GM19397 (cell line): ENCODE measurements at regions not wholly inside any gene's neighbourhood (a gene's known extent, or its start where the extent isn't known, plus 50 kb on each side); places are given as distances from the start of the nearest gene placed in this dataset.

ENCODE experiments used
- ATAC-seq: cut with Tn5 transposase; IDR thresholded peaks from one replicate; pipeline ENCODE4 v1.9.1; 2021; ENCODE audit warnings: mild to moderate bottlenecking, moderate library complexity; ENCODE audit not compliant: unreplicated experiment

DNA sequence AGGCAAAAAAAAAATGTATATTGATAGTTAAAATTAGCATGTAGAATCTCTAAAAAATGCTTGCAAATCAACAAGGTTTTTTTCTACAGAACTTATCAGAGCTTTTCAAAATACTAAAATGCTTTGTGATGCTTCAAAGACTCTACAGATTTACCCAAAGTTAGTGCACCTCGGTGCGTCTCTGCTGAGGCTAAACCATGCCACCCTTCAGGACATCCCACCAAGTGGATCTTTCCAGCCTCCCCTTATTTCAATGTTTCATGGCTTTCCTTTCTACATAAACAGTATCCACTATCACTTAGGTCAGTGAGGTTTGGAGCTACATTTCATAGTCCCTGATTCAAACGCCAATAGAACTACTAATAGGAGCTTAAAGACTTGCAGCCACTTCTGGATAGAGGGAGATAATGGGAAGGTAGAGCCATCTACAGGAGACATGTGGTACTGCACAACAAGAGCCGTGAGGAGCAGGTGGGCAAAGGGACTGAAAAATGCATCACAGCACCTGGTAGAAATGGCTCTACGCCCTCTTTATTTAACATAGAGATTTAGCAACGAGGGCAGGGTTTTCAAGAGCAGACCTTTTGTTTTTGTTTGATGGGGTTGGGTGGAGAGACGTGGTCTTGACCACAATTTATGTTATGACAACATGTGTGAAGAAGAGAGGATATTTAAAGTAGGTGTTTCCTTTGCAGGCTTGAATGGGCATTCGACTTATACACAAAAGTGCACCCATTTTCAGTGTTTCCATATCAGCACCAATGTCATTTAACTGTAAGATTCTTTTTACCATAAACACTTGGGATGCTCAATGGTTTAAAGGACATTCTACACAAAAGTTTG is 56.1 kb upstream of the SLC35G4 start:
- ATAC-seq = peak; percentile 82

DNA sequence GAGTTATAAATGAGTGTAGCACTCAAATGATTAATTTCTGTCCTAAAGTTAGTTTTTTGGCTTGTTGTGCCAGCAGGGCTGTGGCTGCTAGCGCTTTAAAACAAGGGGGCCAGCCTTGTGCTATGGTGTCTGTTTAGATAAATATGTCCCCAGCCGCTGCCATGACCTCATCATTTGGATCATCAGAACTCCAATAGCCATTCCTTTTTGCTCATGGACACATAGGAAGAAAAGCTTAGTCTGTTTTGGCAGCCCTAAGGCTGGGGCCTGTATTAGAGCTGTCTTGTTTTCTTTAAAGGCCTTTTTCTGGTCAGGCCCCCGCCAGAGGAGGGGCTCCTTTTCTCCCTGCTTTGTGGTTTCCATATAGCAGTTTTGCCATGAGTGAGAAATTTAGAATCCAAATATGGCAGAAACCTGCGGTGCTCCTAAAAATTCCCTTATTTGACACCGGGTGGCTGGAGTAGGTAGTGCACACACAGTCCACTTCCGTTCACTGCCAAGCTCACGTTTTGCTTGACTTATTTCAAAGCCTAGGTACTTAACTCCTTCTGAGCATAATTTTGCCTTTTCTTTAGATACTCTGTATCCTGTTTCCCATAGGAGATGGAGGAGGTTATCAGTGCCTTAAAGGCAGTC is 60.4 kb upstream of the SLC35G4 start:
- no peak for ATAC-seq

DNA sequence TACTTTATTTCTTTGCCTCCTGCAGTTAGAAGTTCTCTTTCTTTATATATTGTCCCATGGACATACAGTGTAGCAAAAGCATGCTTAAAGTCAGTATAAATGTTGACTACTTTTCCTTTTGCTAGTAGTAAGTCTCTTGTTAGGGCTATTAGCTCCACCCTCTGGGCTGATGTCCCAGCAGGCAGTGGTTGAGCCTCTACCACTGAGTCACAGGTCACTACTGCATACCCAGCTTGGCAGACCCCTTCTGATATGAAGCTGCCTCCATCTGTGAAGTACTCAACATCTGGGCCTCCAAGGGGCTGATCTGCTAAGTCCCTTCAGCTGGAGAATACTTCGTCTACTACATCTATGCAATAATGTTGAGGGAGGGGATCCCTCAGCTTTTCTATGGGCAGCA is 61.0 kb upstream of the SLC35G4 start:
- no peak for ATAC-seq

DNA sequence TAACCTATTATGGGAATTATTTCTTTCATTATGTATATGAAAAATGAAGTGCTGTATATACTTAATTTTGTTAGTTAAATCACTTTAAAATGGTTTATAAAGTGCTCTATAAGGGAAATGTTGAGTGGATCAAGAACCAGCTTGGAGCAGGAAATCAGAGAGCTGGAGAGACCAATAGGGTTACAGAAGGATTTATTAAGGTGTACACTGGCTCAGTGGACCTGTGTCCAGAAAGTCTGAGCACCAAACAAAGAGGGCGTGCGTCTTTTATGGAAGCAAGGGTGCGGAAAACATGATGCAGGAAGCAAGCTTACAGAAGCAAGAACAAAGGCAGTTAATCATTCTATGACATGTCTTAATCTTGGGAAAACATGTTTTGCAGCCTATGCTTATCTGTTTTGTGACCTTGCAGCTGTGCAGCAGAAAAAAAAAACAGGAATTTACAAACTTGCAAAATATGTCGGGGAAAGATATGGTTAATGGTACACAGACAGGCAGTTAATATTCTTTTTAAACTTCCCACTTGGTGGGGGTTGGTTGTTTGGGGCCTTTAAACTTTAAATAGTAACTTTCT is 65.2 kb upstream of the SLC35G4 start:
- ATAC-seq = no peak

DNA sequence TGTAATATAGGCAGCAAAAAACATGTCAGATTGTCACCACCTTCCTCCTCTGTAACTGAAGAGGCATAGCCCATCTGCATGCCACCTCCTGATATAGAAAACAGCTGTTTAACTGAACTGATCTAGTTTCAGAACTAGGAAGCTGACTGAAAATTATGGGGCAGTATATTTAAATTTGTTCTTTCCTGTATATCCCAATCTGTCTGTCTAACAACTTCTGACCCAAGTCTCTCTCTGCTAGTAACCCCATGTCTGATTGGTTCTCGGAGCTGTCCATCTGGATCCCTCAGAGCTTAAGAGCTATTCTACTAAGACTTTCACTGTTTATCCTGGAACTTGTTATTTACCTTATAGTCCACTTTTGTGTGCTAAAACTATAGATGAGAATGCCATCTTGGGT is 68.2 kb upstream of the SLC35G4 start:
- ATAC-seq = no peak

DNA sequence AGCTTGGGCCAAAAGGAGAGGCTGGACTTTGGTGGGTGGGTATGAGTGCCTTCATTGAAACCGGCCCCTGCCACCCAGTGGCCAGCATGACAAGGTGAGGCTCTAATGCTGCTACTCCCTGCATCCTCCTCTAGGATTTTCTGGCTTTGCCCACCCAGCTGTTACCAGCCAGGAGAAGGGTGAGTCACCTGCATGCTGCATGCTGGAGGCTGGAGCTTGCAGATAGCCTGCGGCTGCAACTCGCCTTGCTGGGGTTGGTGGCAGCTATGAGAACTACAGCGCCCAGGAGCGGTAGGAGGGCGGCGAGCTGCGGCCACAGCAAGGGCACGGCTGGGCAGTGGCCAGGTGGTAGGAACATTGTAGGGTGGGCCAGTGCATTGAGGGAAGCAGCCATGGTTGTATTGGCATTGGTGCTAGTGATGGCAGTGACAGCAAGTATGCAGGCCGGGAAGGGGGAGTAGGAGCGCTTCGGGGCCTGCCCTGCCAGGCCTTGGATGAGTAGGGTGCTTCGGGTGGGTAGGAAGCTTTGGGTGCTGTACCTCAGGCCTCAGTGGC is 75.4 kb upstream of the SLC35G4 start:
- ATAC-seq = no peak

DNA sequence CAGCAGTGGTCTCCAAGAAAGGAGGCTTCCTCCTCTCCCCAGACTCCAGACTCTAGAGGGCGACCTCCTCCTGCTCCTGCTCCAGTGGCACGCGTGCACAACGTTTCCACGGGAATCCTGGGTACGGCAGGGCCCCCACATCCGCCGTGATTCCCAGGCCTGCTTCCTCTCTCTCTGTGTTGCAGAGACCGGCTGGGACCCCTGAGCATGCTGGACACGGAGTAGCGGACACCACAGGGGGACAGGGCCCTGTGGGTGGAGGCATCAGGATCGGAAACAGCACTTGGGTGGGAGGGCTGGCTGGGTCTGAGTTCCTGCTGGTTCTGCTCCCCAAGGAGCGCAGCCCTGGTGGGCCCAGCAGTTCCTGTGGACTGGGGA is 75.9 kb upstream of the SLC35G4 start:
- no peak for ATAC-seq

DNA sequence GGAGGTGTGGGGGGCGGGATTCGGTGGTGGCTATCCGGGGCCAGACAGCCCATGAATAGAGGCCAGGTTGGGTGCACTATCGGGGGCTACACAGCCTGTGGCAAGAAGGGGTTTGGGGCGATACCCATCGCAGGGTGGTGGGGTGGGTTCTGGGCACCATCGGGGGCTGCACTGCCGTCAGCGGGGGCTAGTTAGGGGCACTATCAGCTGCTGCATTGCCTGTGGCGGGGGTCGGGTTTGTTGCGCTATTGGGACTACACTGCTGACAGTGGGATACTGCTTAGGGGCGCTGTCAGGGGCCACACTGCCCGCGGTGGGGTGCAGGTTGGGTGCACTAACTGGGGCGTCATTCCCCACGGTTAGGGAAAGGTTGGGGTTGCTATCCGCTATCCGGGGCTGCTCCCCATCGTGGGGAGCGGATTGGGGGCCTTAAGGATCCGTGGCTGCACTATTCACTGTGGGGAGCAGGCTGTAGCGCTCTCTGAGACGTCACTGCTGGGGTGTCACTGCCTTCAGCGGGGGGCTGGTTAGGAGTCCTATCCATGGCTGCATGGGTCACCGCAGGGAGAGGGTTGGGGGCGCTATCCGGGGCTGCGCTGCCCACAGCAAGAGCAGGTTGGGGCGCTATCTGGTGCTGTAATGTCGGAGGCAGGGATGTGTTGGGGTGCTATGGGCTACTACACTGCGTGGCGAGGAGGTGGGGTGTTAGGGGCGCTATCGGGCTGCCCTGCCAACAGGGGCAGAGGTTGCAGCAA is 76.5 kb upstream of the SLC35G4 start:
- ATAC-seq = no peak

DNA sequence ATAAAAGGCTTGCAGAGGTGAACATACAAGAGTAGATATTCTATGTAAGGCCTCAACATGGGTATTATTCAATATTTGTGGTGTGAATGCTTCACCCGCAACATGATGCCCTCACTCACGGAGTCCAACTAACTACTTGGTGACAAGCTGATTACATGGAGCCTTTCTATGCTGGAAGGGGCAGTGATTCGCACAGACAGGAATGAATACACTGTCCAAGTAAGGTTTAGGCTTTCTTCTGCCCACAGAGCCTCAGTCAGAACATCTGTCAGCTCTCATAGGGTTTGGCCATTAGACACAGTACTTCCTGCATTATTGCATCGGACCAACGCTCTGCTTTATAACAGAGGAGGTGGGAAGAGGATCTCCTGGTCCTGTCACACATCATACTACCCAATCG is 80.3 kb upstream of the SLC35G4 start:
- ATAC-seq = no peak

DNA sequence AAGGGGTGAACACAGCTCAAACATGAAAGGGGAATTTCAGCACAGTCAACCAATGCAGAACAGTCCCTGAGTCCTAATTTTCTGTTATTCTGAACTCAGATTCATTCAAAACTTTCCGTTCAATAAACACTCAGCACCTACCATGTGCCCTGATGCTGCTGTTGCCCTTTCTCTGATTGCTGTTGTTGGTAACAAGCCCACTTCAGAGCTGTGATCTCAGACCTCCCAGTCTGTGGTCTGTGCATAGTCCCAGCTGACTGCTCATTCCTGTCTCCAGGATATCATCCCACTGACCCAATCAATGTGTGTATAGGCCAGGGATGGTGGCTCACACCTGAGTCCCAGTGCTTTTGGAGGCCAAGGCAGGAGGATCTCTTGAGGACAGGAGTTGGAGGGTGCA is 82.7 kb upstream of the SLC35G4 start:
- no peak for ATAC-seq

DNA sequence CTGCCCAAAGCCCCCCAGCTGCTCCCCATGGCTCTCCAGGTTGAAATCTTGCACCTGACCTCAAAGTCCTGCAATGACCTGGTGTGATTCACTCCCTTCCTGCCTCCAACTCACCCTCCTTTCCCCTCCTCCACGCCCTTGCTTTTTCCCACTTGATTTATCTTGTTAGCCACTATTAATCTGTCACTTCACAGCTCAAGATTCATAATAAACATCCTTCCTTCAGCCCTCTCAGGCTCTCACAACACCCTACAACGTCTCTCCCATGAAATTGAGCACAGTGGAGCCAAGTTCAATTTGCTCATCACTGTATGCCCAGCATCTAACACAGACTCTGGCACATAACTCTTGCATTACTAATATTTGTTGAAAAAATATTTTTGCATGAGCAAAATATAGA is 85.6 kb upstream of the SLC35G4 start:
- no peak for ATAC-seq

DNA sequence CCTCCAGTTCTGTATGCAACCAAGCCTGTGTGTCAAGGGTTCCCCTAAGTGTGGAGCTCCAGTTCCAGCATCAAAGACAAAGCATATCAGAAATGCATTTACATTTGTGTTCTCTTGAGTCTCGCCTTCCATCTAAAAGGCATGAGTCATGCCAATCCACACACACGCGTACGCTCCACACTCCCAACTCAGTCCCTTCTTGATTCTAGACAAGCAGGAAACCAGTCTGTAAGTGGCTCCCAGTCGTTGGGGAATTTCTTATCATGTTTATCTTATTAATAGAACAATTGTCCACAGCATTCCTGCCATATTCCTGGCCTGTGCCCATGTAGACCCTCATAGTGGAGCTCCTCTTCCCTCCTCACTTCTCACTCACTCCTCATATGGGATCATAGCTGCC is 86.4 kb upstream of the SLC35G4 start:
- no peak for ATAC-seq

DNA sequence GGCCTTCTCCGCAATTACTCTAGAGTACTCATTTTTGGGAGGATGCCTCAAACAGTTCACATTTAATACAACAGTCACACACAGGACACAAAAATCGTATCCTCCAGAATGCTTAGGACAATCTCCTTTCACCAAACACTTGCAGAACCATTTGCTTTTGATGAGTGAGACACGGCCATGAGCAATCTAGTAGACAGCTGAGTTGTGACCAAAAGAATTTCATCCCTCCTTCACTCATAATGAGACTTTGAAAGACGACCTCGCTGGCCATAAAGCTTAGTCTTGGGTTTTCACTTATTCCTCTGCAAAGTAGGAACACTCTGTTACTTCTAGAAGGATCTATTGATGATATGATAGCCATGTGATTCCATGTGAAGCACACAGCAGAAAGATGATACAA is 87.5 kb upstream of the SLC35G4 start:
- ATAC-seq = no peak

DNA sequence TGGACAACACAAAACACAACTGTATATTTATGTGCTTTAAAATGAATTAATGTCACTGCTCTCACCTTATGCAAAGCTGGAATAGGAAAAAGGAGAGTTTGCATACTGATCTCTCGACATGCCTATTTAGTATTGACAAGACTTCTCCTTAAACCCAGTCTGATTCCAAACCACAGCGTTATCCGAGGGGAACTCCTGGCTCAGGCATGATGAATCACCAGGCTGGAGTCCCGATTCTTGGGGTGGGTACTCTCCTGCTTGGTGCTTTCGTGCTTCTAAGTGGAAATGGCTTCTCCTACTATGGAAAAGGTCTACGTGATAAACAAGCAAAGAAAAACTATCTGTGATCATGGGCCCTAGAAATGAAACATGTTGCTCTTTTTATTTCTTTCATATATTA is 88.9 kb upstream of the SLC35G4 start:
- no peak for ATAC-seq

DNA sequence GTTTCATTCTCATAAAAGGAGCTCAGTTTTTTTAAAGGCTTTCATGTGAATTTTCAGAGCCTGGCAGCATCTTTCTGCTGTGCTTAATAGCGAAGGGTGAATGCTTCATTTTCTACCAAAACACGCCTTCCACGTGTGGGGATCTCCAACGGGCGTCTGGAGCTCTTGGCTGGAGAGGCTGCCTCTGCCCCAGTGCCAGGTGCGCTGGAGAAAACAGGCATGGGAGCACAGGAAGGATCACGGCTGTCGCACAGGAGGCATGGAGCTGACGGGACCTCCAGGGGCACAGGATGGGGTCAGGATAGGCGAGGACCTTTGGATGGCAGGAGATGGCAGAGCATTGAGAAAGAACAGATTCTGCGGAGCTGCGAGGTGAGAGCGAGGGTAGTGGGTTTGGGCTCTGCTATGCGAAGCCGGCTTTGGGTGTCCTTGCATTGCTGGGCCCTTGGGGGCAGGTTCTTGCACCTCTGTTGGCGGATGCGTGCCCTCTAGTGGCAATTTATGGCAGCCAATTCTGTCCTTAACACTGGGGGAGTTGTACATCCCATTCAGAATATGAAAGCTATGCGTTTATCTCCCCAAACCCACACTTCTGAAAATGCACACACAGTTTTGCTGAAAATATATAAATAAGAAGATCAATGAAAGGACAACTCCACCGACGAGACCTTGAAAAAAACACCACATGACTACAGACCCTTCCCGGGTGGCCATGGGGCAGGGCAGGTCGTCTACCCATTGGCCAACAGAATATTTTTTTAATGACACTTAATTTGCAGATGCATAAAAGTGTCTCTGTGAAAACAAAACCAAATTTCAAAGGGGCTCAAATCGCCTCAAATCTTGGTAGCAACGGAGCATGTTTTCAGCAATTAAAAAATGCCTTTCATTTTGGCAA is 90.4 kb upstream of the SLC35G4 start:
- ATAC-seq = peak; percentile 78

DNA sequence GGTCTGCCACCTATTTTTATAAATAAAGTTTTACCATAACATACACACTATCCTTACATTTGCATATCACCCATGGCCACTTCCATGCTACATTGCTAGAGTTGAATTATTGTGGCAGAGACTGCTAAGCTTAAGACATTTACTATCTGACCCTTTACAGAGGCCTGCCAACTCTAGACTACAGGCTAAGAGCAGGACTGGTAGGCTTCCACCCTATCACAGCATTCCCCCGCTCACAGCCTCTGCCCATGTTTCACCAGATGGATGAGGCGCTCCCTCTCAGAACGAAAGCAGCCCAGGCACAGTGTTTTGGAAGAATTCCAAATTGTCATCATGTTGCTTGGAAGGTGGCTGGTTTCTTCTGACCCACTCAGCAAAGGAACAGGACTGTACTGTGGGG is 91.7 kb upstream of the SLC35G4 start:
- ATAC-seq = no peak

DNA sequence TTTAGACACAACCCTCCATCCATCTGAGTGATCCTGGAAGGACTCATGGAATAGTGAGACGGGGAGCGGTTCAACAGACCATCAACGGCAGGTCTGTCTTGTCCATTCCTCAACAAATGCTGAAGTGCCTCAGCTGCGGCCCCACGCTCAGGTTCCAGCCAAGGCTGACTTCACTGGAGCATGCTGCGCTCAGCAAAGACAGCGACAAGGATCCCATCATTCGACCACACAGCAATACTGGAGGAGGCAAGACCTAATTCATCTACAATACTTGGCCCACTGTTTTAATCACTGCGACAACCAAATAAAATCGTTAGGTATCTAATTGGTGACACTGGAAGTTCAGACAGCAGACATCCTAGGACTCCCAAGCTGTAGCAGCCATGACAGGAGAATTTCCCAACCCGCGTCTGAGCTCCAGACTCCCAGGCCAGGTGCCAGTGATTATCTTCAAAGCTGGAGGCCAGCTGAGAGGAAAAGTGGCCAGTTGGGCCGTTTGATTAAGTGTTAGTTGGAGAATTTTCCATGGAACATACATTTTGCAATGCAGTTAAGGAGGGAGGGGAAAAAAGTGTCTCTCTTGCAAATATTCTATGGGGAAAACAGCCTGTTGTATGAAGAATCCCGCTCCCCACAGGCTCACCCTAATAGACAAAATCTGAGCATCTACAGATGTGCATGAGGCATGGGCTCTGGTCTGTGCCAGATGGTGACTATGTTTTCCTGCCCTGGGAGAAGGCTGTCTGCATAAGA is 92.5 kb upstream of the SLC35G4 start:
- no peak for ATAC-seq

DNA sequence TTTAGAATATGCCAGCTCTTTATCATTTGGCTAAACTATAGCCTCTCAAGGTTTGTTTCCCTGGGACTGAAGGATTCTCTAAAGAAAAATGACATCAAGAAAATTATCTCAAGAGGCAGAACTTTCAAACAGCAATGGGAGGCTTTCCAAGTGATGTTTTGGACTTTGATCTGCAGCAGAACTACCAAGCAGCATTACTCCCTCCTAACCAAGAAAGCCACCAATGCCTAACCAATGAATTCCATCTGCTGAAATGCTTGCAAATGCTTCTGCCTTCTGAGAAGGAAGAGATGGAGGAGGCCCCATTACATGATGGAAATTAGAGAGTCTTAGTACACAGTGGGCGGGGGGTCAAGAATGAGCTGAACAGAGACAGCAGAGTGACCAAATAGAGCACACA is 95.1 kb upstream of the SLC35G4 start:
- no peak for ATAC-seq
